ENCODE measurements at regions not wholly inside any gene's neighbourhood (a gene's known extent, or its start where the extent isn't known, plus 50 kb on each side); places are given as distances from the start of the nearest gene placed in this dataset.

GRCh38 chr5:18687429-18687828, 1053.2 kb downstream of the TAF11L14 start:
- ChIA-PET POLR2A (no interaction called here), CTCF (no interaction called here)
- TF ChIP-seq CTCF (IDR thresholded peaks at IDR 0.05; ENCODE audit: control extremely low read depth, extremely low read depth, low read depth, missing control alignments) = no peak
- DNase-seq (ENCODE audit: extremely low spot score) = no peak

GRCh38 chr5:18699681-18700080, 1065.4 kb downstream of the TAF11L14 start:
- ChIA-PET CTCF (interaction anchor here (1.1 to 3.1 kb wide), 10 partner anchors 10 to 306 kb away, joined by 3 to 32 read pairs (median 4); no protein-coding TSS in a partner anchor), POLR2A (no interaction called here)
- DNase-seq (ENCODE audit: extremely low spot score) = no peak
- no peak for TF ChIP-seq CTCF (IDR thresholded peaks at IDR 0.05; ENCODE audit: control extremely low read depth, extremely low read depth, low read depth, missing control alignments)

- ChIA-PET POLR2A (no interaction called here), CTCF (interaction anchor here (1.2 to 1.6 kb wide), 2 partner anchors 9 to 23 kb away, joined by 3 to 4 read pairs; no protein-coding TSS in a partner anchor)
- DNase-seq (ENCODE audit: extremely low spot score) = no peak
- TF ChIP-seq CTCF (IDR thresholded peaks at IDR 0.05; ENCODE audit: control extremely low read depth, extremely low read depth, low read depth, missing control alignments) = no peak
These were observed 1068.6 kb downstream of the TAF11L14 start for GRCh38 chr5:18702821-18703220.

- CTCF ChIA-PET = interaction anchor here (1.0 to 1.4 kb wide), 3 partner anchors 9 to 23 kb away, joined by 3 to 5 read pairs (median 4); no protein-coding TSS in a partner anchor
- DNase-seq (ENCODE audit: extremely low spot score) = no peak
These were observed 1078.8 kb downstream of the TAF11L14 start for GRCh38 chr5:18712936-18713485.

GRCh38 chr5:18720002-18720401, 1085.7 kb downstream of the TAF11L14 start:
- DNase-seq (ENCODE audit: extremely low spot score) = no peak
- POLR2A ChIA-PET = no interaction called here
- TF ChIP-seq CTCF (IDR thresholded peaks at IDR 0.05; ENCODE audit: control extremely low read depth, extremely low read depth, low read depth, missing control alignments) = no peak
- CTCF ChIA-PET = no interaction called here

More at GRCh38 chr5:18712936-18713485, 1078.8 kb downstream of the TAF11L14 start:
- no peak for TF ChIP-seq CTCF (IDR thresholded peaks at IDR 0.05; ENCODE audit: control extremely low read depth, extremely low read depth, low read depth, missing control alignments)
- POLR2A ChIA-PET = no interaction called here

GRCh38 chr5:18732556-18733479, 1098.6 kb downstream of the TAF11L14 start:
- POLR2A ChIA-PET = no interaction called here
- TF ChIP-seq CTCF (IDR thresholded peaks at IDR 0.05; ENCODE audit: control extremely low read depth, extremely low read depth, low read depth, missing control alignments) = no peak
- CTCF ChIA-PET = interaction anchor here (1.1 to 1.5 kb wide), 2 partner anchors 11 to 22 kb away, joined by 3 read pairs; no protein-coding TSS in a partner anchor
- no peak for DNase-seq (ENCODE audit: extremely low spot score)
